Panc1 (cell line): ENCODE measurements at regions not wholly inside any gene's neighbourhood (a gene's known extent, or its start where the extent isn't known, plus 50 kb on each side); places are given as distances from the start of the nearest gene placed in this dataset.

ENCODE experiments used
- CTCF ChIP-seq: fragments of 450-650 bp; IDR thresholded peaks from 2 replicates; pipeline ENCODE4 v1.5.1; 2017; ENCODE audit warnings: mild to moderate bottlenecking
- POLR2AphosphoS5 ChIP-seq: IDR thresholded peaks from 2 replicates; pipeline ENCODE4 v1.6.1; 2012; ENCODE audit warnings: mild to moderate bottlenecking, low read depth, low read length, moderate library complexity

DNA sequence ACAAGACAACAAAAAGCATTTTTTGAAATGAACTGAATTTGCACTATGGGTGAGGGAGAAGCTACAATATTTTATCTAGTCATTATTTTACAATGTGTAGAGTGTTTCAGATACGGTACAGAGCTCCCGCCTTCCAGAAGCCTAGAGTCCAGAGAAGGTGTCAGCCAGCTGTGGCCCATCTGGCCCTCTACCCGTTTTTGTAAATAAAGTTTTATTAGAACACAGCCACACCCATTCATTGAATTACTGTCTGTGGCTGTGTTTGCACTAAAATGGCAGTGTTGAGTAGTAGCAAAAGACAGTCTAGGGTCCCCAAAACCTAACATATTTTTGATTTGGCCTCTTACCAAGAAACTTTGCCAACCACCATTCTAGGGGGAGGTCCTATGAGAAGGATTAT is 162.0 kb downstream of the JCAD start:
- TF ChIP-seq POLR2AphosphoS5 (no peak), CTCF (no peak)
